Endothelial cell of umbilical vein (primary cell): ENCODE measurements at regions not wholly inside any gene's neighbourhood (a gene's known extent, or its start where the extent isn't known, plus 50 kb on each side); places are given as distances from the start of the nearest gene placed in this dataset.

Source experiments
- CTCF ChIP-seq, 2 donors: IDR thresholded peaks; 1 replicate in 1 of 2; 2 replicates in 1 of 2; pipeline ENCODE4 v1.5.1; 2011; ENCODE audit warnings: low read length in 2 of 2, mild to moderate bottlenecking in 2 of 2, moderate library complexity in 2 of 2, control low read depth in 1 of 2, inconsistent platforms in 1 of 2, low read depth in 1 of 2; ENCODE audit not compliant: insufficient read depth in 1 of 2; ENCODE audit errors: extremely low read depth in 1 of 2
- EZH2 ChIP-seq: IDR thresholded peaks from 2 replicates; pipeline ENCODE4 v1.6.1; 2012; ENCODE audit warnings: borderline replicate concordance, low read depth, mild to moderate bottlenecking, moderate library complexity, low read length, inconsistent platforms; ENCODE audit not compliant: severe bottlenecking
- MAX ChIP-seq: IDR thresholded peaks from 2 replicates; pipeline ENCODE4 v1.6.1; 2011; ENCODE audit not compliant: insufficient read depth, insufficient read length
- POLR2A ChIP-seq: IDR thresholded peaks from 2 replicates; pipeline ENCODE4 v1.6.1; 2012; ENCODE audit warnings: low read depth, mild to moderate bottlenecking, control low read depth, low read length
- POLR2AphosphoS5 ChIP-seq: IDR thresholded peaks from 2 replicates; pipeline ENCODE4 v1.6.1; 2012; ENCODE audit warnings: low read depth, mild to moderate bottlenecking, control low read depth, low read length, moderate library complexity; ENCODE audit not compliant: insufficient read depth

- TF ChIP-seq EZH2 (no peak), CTCF (IDR thresholded peaks at IDR 0.05; ENCODE audit: extremely low read depth in 1 of 2, insufficient read depth in 1 of 2, low read depth in 1 of 2, low read length in 2 of 2) (no peak), POLR2A (no peak), MAX (no peak), POLR2AphosphoS5 (no peak)
Observed at GRCh38 chr1:220421508-220421907, 106.4 kb upstream of the MARK1 start.
